ENCODE measurements at regions not wholly inside any gene's neighbourhood (a gene's known extent, or its start where the extent isn't known, plus 50 kb on each side); places are given as distances from the start of the nearest gene placed in this dataset.
"Not testable (repeated sequence)": the region's sequence is repeated elsewhere in the genome, so short reads cannot be mapped to it uniquely, and the experiment has no call there.

- no peak for DNase-seq
- H3K4me3 ChIP-seq (ENCODE audit: insufficient read depth, low read depth, low read length, poor library complexity, severe bottlenecking): no peak overlapping the region
- no peaks in the 10 kb centered on the region for H3K36me3 ChIP-seq (ENCODE audit: control insufficient read depth, insufficient read depth, low read length)
- no peaks in the 10 kb centered on the region for H3K4me1 ChIP-seq (ENCODE audit: control insufficient read depth, insufficient read depth, low read length, poor library complexity, severe bottlenecking)
- no peaks in the 10 kb centered on the region for H3K9me3 ChIP-seq (ENCODE audit: control insufficient read depth, low read length)
- no peak overlapping the region for H3K27ac ChIP-seq (ENCODE audit: insufficient read depth, low read length, poor library complexity, severe bottlenecking)
- H3K27me3 ChIP-seq (replicated peaks; ENCODE audit: control insufficient read depth, insufficient read depth, low read length, poor library complexity, severe bottlenecking): no peaks in the 10 kb centered on the region
Measured at GRCh38 chr22:22193923-22194322, 50.7 kb upstream of the VPREB1 start.

- H3K4me3 ChIP-seq (ENCODE audit: insufficient read depth, low read depth, low read length, poor library complexity, severe bottlenecking); DNase-seq; H3K27ac ChIP-seq (ENCODE audit: insufficient read depth, low read length, poor library complexity, severe bottlenecking); H3K36me3 ChIP-seq (ENCODE audit: control insufficient read depth, insufficient read depth, low read length); H3K27me3 ChIP-seq (replicated peaks; ENCODE audit: control insufficient read depth, insufficient read depth, low read length, poor library complexity, severe bottlenecking); H3K4me1 ChIP-seq (ENCODE audit: control insufficient read depth, insufficient read depth, low read length, poor library complexity, severe bottlenecking); H3K9me3 ChIP-seq (ENCODE audit: control insufficient read depth, low read length): not testable (repeated sequence)
Measured at GRCh38 chr22:22193462-22193861, 51.1 kb upstream of the VPREB1 start.

DNA sequence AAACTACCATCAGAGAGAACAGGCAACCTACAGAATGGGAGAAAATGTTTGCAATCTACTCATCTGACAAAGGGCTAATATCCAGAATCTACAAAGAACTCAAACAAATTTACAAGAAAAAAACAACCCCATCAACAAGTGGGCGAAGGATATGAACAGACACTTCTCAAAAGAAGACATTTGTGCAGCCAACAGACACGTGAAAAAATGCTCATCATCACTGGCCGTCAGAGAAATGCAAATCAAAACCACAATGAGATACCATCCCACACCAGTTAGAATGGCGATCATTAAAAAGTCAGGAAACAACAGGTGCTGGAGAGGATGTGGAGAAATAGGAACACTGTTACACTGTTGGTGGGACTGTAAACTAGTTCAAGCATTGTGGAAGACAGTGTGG, 51.6 kb upstream of the VPREB1 start:
- not testable (repeated sequence) for H3K27ac ChIP-seq (ENCODE audit: insufficient read depth, low read length, poor library complexity, severe bottlenecking); H3K4me3 ChIP-seq (ENCODE audit: insufficient read depth, low read depth, low read length, poor library complexity, severe bottlenecking); H3K27me3 ChIP-seq (replicated peaks; ENCODE audit: control insufficient read depth, insufficient read depth, low read length, poor library complexity, severe bottlenecking); DNase-seq; H3K36me3 ChIP-seq (ENCODE audit: control insufficient read depth, insufficient read depth, low read length); H3K9me3 ChIP-seq (ENCODE audit: control insufficient read depth, low read length); H3K4me1 ChIP-seq (ENCODE audit: control insufficient read depth, insufficient read depth, low read length, poor library complexity, severe bottlenecking)

- not testable (repeated sequence) for H3K4me1 ChIP-seq (ENCODE audit: control insufficient read depth, insufficient read depth, low read length, poor library complexity, severe bottlenecking); DNase-seq; H3K27ac ChIP-seq (ENCODE audit: insufficient read depth, low read length, poor library complexity, severe bottlenecking); H3K9me3 ChIP-seq (ENCODE audit: control insufficient read depth, low read length); H3K4me3 ChIP-seq (ENCODE audit: insufficient read depth, low read depth, low read length, poor library complexity, severe bottlenecking); H3K36me3 ChIP-seq (ENCODE audit: control insufficient read depth, insufficient read depth, low read length); H3K27me3 ChIP-seq (replicated peaks; ENCODE audit: control insufficient read depth, insufficient read depth, low read length, poor library complexity, severe bottlenecking)
Measured at GRCh38 chr22:22189796-22190195, 54.8 kb upstream of the VPREB1 start.

GRCh38 chr22:22187863-22188262, 56.7 kb upstream of the VPREB1 start:
- not testable (repeated sequence) for H3K27ac ChIP-seq (ENCODE audit: insufficient read depth, low read length, poor library complexity, severe bottlenecking); H3K4me1 ChIP-seq (ENCODE audit: control insufficient read depth, insufficient read depth, low read length, poor library complexity, severe bottlenecking); DNase-seq; H3K4me3 ChIP-seq (ENCODE audit: insufficient read depth, low read depth, low read length, poor library complexity, severe bottlenecking); H3K27me3 ChIP-seq (replicated peaks; ENCODE audit: control insufficient read depth, insufficient read depth, low read length, poor library complexity, severe bottlenecking); H3K36me3 ChIP-seq (ENCODE audit: control insufficient read depth, insufficient read depth, low read length); H3K9me3 ChIP-seq (ENCODE audit: control insufficient read depth, low read length)

DNA sequence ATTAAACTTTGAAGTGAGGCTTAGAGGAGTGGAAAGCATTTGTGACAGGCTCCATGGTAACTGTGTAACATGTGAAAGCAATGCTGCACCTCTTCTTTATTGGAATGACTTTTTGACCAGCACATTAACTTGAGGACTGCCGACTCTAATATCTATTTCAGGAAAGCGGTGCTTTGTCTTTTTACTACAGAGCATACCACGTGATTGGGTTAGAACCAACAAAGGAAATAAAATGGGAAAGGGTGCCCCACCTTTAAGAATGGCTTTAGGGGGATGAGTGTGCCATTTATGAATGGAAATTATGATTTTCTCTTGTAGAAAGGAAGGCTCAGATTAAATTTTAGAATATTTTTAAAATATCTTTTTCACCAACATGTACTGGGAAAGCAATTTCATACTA, 57.3 kb upstream of the VPREB1 start:
- H3K4me3 ChIP-seq (ENCODE audit: insufficient read depth, low read depth, low read length, poor library complexity, severe bottlenecking): no peak overlapping the region
- H3K4me1 ChIP-seq (ENCODE audit: control insufficient read depth, insufficient read depth, low read length, poor library complexity, severe bottlenecking): no peaks in the 10 kb centered on the region
- H3K27ac ChIP-seq (ENCODE audit: insufficient read depth, low read length, poor library complexity, severe bottlenecking): no peak overlapping the region
- H3K9me3 ChIP-seq (ENCODE audit: control insufficient read depth, low read length): no peaks in the 10 kb centered on the region
- DNase-seq: no peak
- H3K36me3 ChIP-seq (ENCODE audit: control insufficient read depth, insufficient read depth, low read length): no peaks in the 10 kb centered on the region
- H3K27me3 ChIP-seq (replicated peaks; ENCODE audit: control insufficient read depth, insufficient read depth, low read length, poor library complexity, severe bottlenecking): no peaks in the 10 kb centered on the region

DNA sequence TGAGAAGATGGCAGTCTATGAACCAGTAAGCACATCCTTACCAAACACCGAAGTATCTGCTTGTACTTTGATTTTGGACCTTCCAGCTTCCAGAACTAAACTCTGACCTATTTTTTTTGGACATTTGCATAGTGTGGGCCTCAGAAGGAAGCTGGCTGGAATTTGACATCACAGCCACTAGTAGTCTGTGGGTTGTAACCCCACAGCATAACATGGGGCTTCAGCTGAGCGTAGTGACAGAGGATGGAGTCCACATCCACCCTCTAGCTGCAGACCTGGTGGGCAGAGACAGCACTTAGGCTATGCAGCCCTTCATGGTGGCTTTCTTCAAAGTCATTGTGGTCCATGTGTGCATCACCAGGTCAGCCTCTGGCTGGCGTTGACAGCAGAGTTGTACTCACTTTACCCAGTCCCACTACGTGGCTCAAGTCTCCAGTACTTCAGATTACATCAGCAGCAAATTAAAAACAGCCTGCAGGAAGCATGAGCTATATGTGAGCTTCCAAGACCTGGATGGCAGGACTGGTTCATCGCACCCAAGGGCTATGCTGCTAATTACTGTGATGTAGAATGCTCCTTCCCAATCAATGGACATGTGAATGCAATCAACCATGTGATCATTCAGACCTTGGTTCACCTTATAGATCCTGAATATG, 58.6 kb upstream of the VPREB1 start:
- H3K9me3 ChIP-seq (ENCODE audit: control insufficient read depth, low read length): no peaks in the 10 kb centered on the region
- H3K27me3 ChIP-seq (replicated peaks; ENCODE audit: control insufficient read depth, insufficient read depth, low read length, poor library complexity, severe bottlenecking): no peaks in the 10 kb centered on the region
- H3K4me3 ChIP-seq (ENCODE audit: insufficient read depth, low read depth, low read length, poor library complexity, severe bottlenecking): no peak overlapping the region
- DNase-seq: no peak
- no peak overlapping the region for H3K27ac ChIP-seq (ENCODE audit: insufficient read depth, low read length, poor library complexity, severe bottlenecking)
- no peaks in the 10 kb centered on the region for H3K4me1 ChIP-seq (ENCODE audit: control insufficient read depth, insufficient read depth, low read length, poor library complexity, severe bottlenecking)
- no peaks in the 10 kb centered on the region for H3K36me3 ChIP-seq (ENCODE audit: control insufficient read depth, insufficient read depth, low read length)

- Histone ChIP-seq H3K4me1 (ENCODE audit: control insufficient read depth, insufficient read depth, low read length, poor library complexity, severe bottlenecking) (no peaks in the 10 kb centered on the region), H3K27ac (ENCODE audit: insufficient read depth, low read length, poor library complexity, severe bottlenecking) (no peak overlapping the region), H3K4me3 (ENCODE audit: insufficient read depth, low read depth, low read length, poor library complexity, severe bottlenecking) (no peak overlapping the region), H3K9me3 (ENCODE audit: control insufficient read depth, low read length) (no peaks in the 10 kb centered on the region), H3K36me3 (ENCODE audit: control insufficient read depth, insufficient read depth, low read length) (no peaks in the 10 kb centered on the region), H3K27me3 (replicated peaks; ENCODE audit: control insufficient read depth, insufficient read depth, low read length, poor library complexity, severe bottlenecking) (no peaks in the 10 kb centered on the region)
- DNase-seq: no peak
Measured at GRCh38 chr22:22185217-22185616, 59.4 kb upstream of the VPREB1 start.

DNA sequence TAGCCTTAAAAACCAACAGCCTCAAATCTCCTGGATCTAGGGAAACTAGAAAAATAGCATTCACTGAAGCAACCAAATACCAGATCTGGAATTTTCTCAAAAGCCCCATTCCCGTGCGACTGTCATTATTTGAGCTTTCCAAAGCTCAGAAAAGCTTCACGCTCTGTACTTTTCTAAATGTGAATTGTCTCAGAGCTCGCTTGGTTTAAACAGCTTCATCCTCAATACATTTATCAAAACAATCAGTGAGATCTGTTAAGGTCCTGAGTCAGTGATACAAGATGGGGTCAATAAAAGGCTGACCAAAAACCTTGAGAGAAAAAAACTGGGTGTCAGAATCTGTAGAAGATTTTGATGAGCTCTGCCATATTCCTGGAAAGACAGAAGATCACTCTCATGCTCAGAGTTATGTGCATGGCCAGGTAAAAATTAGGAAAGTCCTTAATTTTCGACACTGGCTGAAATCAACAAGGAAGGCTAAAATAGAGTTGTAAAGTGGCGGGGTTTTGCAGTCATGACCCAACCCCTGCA, 60.2 kb upstream of the VPREB1 start:
- Histone ChIP-seq H3K4me1 (ENCODE audit: control insufficient read depth, insufficient read depth, low read length, poor library complexity, severe bottlenecking) (no peaks in the 10 kb centered on the region), H3K27me3 (replicated peaks; ENCODE audit: control insufficient read depth, insufficient read depth, low read length, poor library complexity, severe bottlenecking) (no peaks in the 10 kb centered on the region), H3K4me3 (ENCODE audit: insufficient read depth, low read depth, low read length, poor library complexity, severe bottlenecking) (no peak overlapping the region), H3K9me3 (ENCODE audit: control insufficient read depth, low read length) (no peaks in the 10 kb centered on the region), H3K36me3 (ENCODE audit: control insufficient read depth, insufficient read depth, low read length) (no peaks in the 10 kb centered on the region), H3K27ac (ENCODE audit: insufficient read depth, low read length, poor library complexity, severe bottlenecking) (no peak overlapping the region)
- DNase-seq: no peak

GRCh38 chr22:22182990-22183264, 61.7 kb upstream of the VPREB1 start:
- Histone ChIP-seq H3K36me3 (ENCODE audit: control insufficient read depth, insufficient read depth, low read length) (no peaks in the 10 kb centered on the region), H3K9me3 (ENCODE audit: control insufficient read depth, low read length) (no peaks in the 10 kb centered on the region), H3K4me3 (ENCODE audit: insufficient read depth, low read depth, low read length, poor library complexity, severe bottlenecking) (no peak overlapping the region), H3K27me3 (replicated peaks; ENCODE audit: control insufficient read depth, insufficient read depth, low read length, poor library complexity, severe bottlenecking) (no peaks in the 10 kb centered on the region), H3K27ac (ENCODE audit: insufficient read depth, low read length, poor library complexity, severe bottlenecking) (no peak overlapping the region), H3K4me1 (ENCODE audit: control insufficient read depth, insufficient read depth, low read length, poor library complexity, severe bottlenecking) (no peaks in the 10 kb centered on the region)
- DNase-seq: no peak

All from effector memory CD4-positive, alpha-beta T cell (primary cell).